Muscle of leg (tissue), 3 donors: ENCODE measurements at regions not wholly inside any gene's neighbourhood (a gene's known extent, or its start where the extent isn't known, plus 50 kb on each side); places are given as distances from the start of the nearest gene placed in this dataset.
A peak's percentile ranks its signal among the peaks of the same experiment; 100 is the strongest.

Source experiments
- DNase-seq: peaks from one replicate; pipeline ENCODE4 v3.0.0; 2013
- H3K27ac ChIP-seq: one replicate; pipeline ENCODE4 v1.5.1; 2013; ENCODE audit warnings: mild to moderate bottlenecking, low read length, control low read depth
- H3K27me3 ChIP-seq: one replicate; pipeline ENCODE4 v1.6.1; 2013; ENCODE audit warnings: low read length; ENCODE audit not compliant: control insufficient read depth, insufficient read depth
- H3K36me3 ChIP-seq: one replicate; pipeline ENCODE4 v1.6.1; 2013; ENCODE audit warnings: low read length; ENCODE audit not compliant: control insufficient read depth, insufficient read depth
- H3K4me1 ChIP-seq: one replicate; pipeline ENCODE4 v1.6.1; 2013; ENCODE audit warnings: low read length; ENCODE audit not compliant: control insufficient read depth, insufficient read depth
- H3K4me3 ChIP-seq: one replicate; pipeline ENCODE4 v1.5.1; 2013; ENCODE audit warnings: low read length, control low read depth
- H3K9me3 ChIP-seq: replicated peaks from 2 replicates; pipeline ENCODE4 v1.6.1; 2013; ENCODE audit warnings: low read depth, low read length; ENCODE audit not compliant: control insufficient read depth
- WGBS: methylation state at CpG from one replicate; pipeline ENCODE4 v1.1.5; 2013; ENCODE audit warnings: missing lambda C conversion rate; ENCODE audit not compliant: insufficient coverage; 5-methylcytosine and 5-hydroxymethylcytosine counted together

DNA sequence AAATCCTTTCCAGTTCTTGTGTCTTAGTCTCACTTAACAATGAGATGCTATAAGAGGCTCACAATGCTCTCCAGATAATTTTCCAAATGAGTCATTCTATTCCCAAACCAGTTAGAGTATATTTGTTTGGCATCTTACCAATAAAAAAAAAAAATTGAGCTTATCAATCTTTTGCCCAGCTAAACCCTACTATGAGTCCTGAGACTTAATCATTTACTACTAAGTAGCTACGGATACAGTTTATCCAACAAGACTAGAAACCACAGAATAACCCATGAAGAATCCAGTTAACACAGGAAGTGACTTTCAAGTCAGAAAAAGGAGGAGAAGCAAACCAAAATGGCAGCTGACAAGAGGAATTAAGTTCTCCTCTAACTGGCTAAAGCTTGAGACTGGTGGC is 330.3 kb upstream of the XYLT1 start:
- Histone ChIP-seq H3K27me3 (no peaks in the 10 kb centered on the region), H3K4me3 (no peak overlapping the region), H3K36me3 (no peaks in the 10 kb centered on the region), H3K4me1 (no peaks in the 10 kb centered on the region), H3K27ac (no peak overlapping the region), H3K9me3 (no peaks in the 10 kb centered on the region)
- DNase-seq, result no peak
- no CpG with 5 or more reads among the region's 1 CpG for WGBS

DNA sequence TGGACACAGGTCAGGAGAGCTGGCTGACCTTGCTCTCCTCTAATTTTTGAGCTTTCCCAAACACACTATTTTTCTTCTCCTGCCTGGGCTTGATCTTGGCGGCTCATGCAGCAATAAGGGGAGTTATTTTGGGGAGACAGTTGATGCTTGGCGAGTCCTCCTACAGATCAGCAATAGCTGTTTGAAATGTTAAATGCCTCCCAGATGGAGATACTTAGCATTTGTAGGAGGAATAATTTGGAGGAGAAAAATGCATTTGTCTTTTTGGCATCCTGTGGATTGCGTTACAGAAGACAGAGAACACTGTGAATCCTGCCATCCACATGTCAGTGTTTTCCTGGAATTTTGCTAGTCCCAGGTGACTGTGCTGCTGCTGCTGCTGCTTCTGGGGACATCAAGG is 328.0 kb upstream of the XYLT1 start:
- Histone ChIP-seq H3K4me3 (no peak overlapping the region), H3K27ac (no peak overlapping the region), H3K9me3 (no peaks in the 10 kb centered on the region), H3K27me3 (no peaks in the 10 kb centered on the region), H3K4me1 (no peaks in the 10 kb centered on the region), H3K36me3 (no peaks in the 10 kb centered on the region)
- peak; percentile 10 for DNase-seq
- 22% methylated on average over 1 of the region's 3 CpGs for WGBS

DNA sequence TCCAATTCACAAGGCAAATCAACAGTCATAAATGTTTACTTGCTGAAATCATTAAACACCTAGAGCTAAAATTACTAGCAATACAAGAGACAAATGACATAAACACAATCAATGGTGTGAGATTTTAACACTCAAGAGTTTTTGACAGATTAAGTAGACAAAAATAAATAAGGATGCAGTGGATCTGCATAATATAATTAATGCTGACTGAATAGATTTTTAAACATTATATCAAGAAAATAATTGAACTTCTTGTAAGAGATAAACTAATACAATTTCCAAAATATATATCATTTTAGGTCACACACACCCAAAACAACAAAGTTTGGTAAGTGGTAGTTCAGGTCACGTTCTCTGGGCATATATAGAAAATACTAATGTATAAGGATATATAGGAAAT is 322.6 kb upstream of the XYLT1 start:
- H3K9me3 ChIP-seq, result no peaks in the 10 kb centered on the region
- WGBS, result no CpG with 5 or more reads among the region's 1 CpG
- no peaks in the 10 kb centered on the region for H3K36me3 ChIP-seq
- H3K4me1 ChIP-seq, result no peaks in the 10 kb centered on the region
- H3K27ac ChIP-seq, result no peak overlapping the region
- H3K27me3 ChIP-seq, result no peaks in the 10 kb centered on the region
- DNase-seq, result no peak
- no peak overlapping the region for H3K4me3 ChIP-seq

DNA sequence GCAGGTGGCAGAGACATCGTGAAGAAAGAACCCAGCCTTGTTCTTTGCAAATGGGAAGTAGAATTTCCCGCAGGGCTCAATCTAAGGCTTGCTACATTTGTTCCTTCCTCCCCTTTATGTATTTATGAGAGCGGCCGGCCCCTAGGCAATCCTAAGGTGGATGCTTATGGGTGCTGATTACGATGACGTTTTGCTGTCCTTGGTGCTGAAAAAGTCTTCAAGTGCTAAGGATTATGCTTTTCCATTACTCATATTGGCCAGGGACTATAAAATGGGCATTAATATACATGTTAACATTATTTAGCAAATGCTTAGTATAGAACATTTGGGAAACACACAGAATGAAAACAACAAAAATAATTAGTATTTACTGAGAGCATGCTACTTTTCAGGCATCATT is 313.3 kb upstream of the XYLT1 start:
- no peak overlapping the region for H3K27ac ChIP-seq
- no CpG with 5 or more reads among the region's 6 CpGs for WGBS
- H3K36me3 ChIP-seq, result no peaks in the 10 kb centered on the region
- DNase-seq, result peak; percentile 51
- H3K4me3 ChIP-seq, result no peak overlapping the region
- no peaks in the 10 kb centered on the region for H3K9me3 ChIP-seq
- H3K27me3 ChIP-seq, result no peaks in the 10 kb centered on the region
- H3K4me1 ChIP-seq, result no peaks in the 10 kb centered on the region

DNA sequence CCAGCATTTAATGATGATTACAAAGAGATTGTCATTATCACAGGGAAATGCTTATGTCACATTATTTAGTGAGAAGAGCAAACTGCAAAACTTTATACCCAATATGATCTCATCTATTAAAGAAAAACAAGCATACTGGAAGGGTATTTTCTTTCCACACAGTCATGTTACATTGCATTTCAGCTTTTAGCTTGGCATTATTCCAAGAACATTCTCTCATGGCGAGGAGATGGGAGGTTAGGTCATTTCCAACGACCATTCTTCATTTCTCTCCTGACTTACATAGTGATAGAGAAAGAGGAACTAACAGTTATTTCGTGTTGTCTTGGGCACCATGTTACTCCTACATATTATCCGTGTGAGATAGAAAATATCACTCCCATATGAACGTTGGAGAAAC is 309.4 kb upstream of the XYLT1 start:
- Histone ChIP-seq H3K36me3 (no peaks in the 10 kb centered on the region), H3K9me3 (no peaks in the 10 kb centered on the region)
- DNase-seq, result peak; percentile 5

DNA sequence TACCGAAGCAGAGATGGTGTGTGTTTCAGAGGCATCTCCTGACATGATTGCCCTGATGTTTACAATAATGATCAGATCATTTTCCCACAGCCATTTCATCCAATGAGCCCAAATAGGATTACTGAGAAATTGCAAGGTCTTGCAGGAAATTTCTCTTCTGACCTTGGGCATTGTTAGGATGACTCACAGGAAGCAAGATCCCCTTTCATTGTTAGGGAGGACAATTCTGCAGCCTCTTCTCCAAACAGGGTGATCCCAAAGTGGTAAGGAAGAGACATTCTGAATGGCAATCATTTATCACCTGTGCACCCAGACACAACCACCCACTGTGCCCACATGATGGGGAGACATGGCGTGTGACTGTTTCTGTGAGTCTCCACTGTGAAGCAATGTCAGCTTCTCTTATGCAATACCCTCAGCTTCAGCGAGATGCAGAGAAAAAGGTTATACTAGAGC is 306.7 kb upstream of the XYLT1 start:
- H3K36me3 ChIP-seq, result no peaks in the 10 kb centered on the region
- H3K4me1 ChIP-seq, result no peaks in the 10 kb centered on the region
- DNase-seq, result no peak
- H3K27me3 ChIP-seq, result no peaks in the 10 kb centered on the region
- H3K27ac ChIP-seq, result no peak overlapping the region
- H3K9me3 ChIP-seq, result no peaks in the 10 kb centered on the region
- H3K4me3 ChIP-seq, result no peak overlapping the region
- 88% methylated on average over 1 of the region's 3 CpGs for WGBS

More for the DNA sequence above, 309.4 kb upstream of the XYLT1 start:
- 47% methylated on average over 2 of the region's 5 CpGs for WGBS
- H3K27me3 ChIP-seq, result no peaks in the 10 kb centered on the region
- H3K4me3 ChIP-seq, result no peak overlapping the region
- H3K4me1 ChIP-seq, result no peaks in the 10 kb centered on the region
- no peak overlapping the region for H3K27ac ChIP-seq

DNA sequence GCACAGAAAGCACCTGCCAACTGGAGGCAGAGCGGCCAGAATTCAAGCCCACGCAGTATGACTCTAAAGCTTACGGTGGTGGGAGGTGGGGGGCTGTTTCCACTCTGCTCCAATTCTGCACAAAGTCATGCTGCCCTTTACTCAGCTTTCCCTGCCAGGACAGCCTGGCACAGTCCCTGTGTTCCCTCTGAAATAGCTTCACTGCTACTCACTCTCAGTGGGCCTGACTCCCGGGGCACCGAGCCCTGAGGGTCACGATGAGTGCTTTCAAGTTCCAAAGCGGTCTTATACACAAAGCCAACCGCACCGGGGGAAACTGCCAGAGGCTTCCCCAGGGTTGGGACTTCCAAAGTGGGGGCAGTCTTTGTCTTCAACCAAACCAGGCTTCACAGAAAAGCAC is 306.1 kb upstream of the XYLT1 start:
- WGBS, result 54% methylated on average over 9 of the region's 9 CpGs

DNA sequence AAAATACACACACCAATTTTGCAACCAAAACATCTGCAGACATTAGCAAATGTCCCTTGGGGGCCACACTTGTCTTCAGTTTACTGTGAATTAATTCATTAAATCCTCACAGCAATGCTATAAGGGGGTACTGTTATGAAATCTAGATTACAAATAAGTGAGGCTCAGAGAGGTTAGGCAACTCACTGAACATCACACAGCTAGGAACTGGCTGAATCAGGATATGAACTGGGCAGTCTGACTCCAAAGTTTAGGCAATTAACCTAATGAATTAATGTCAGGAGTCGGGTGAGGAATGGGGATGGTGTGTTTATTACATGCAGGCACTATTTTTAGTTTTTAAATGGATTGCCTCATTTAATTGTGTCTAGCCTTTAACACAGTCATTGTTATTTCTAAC is 305.7 kb upstream of the XYLT1 start:
- H3K27ac ChIP-seq, result no peak overlapping the region

More for the DNA sequence above, 306.1 kb upstream of the XYLT1 start:
- DNase-seq, result no peak
- no peaks in the 10 kb centered on the region for H3K4me1 ChIP-seq
- H3K36me3 ChIP-seq, result no peaks in the 10 kb centered on the region
- no peaks in the 10 kb centered on the region for H3K27me3 ChIP-seq
- no peak overlapping the region for H3K27ac ChIP-seq
- H3K9me3 ChIP-seq, result no peaks in the 10 kb centered on the region
- no peak overlapping the region for H3K4me3 ChIP-seq

DNA sequence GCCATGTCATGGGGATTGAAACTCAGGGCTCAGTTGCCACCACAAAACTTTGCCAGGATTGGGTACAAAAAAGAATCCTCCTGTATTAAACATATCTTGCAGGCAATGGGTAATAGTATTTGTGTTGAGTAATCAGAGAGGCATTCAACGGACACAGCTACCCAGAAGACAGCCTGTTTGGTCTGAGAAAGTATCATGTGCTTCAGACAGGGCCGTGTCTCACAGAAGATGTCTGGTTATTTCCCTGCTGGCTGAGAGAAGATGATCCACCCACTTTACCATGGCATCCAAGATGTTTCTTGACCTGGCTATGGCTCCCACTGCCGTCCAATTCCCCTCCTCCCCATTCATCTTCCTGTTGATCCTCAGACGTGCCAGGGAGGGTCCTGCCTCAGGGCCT is 304.3 kb upstream of the XYLT1 start:
- DNase-seq, result no peak
- Histone ChIP-seq H3K9me3 (no peaks in the 10 kb centered on the region), H3K4me3 (no peak overlapping the region), H3K27ac (no peak overlapping the region), H3K4me1 (no peaks in the 10 kb centered on the region), H3K27me3 (no peaks in the 10 kb centered on the region), H3K36me3 (no peaks in the 10 kb centered on the region)
- whole genome bisulfite sequencing, result 61% methylated on average over 4 of the region's 4 CpGs

More for the DNA sequence above, 305.7 kb upstream of the XYLT1 start:
- DNase-seq, result no peak
- Histone ChIP-seq H3K36me3 (no peaks in the 10 kb centered on the region), H3K9me3 (no peaks in the 10 kb centered on the region), H3K27me3 (no peaks in the 10 kb centered on the region), H3K4me3 (no peak overlapping the region), H3K4me1 (no peaks in the 10 kb centered on the region)
- no CpG with 5 or more reads among the region's 1 CpG for WGBS

DNA sequence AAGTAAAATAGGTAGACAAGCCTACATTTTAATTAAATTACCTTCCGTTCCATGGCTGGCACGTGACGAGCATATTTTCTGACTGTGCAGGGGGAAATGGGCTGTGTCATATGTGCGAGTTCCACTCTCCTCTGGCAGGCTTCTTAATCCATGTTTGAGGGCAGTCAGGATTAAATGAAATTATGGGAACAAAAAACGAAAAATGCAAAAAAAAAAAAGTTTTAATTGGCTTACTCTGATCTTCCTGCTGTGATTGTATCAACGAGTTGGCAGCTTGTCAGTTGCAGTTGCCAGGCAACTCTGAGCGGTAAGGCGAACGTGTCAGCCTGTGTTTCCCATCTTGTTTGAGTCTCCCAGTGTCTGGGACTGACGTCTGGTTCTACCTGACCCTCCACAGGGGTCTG is 302.9 kb upstream of the XYLT1 start:
- no peak overlapping the region for H3K4me3 ChIP-seq
- no peaks in the 10 kb centered on the region for H3K36me3 ChIP-seq
- no peaks in the 10 kb centered on the region for H3K9me3 ChIP-seq
- WGBS, result 21% methylated on average over 6 of the region's 10 CpGs
- H3K27ac ChIP-seq, result no peak overlapping the region
- no peaks in the 10 kb centered on the region for H3K27me3 ChIP-seq
- peak; percentile 33 for DNase-seq
- no peaks in the 10 kb centered on the region for H3K4me1 ChIP-seq

DNA sequence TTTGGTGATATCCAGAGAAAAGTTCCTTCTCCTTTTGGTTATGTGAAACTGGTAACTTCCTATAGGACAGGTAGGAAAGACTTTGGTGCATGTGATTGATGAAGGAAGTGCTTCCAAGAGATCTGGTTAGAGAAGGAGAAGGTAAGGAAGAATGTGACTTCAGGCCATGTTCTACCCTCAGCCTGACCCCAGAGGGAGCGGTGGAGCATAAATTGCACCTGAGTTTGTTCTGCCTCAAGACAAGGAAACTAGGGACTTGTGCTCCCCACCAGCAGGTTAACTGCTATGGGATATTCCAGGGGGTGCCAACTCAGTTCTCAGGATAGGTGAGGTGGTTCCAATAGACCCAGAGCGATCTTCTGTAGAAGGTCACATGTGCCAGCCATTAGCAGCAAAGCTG is 299.3 kb upstream of the XYLT1 start:
- H3K9me3 ChIP-seq, result no peaks in the 10 kb centered on the region
- H3K36me3 ChIP-seq, result no peaks in the 10 kb centered on the region
- no peaks in the 10 kb centered on the region for H3K4me1 ChIP-seq
- H3K27ac ChIP-seq, result no peak overlapping the region
- H3K27me3 ChIP-seq, result no peaks in the 10 kb centered on the region
- DNase-seq, result no peak
- H3K4me3 ChIP-seq, result no peak overlapping the region
- 80% methylated on average over 2 of the region's 2 CpGs for WGBS
